OCI-LY7 (cell line): ENCODE measurements at regions not wholly inside any gene's neighbourhood (a gene's known extent, or its start where the extent isn't known, plus 50 kb on each side); places are given as distances from the start of the nearest gene placed in this dataset.

ENCODE experiments used
- BruUV-seq: library from RNA; stranded (reverse); fragments of 400-500 nt; replicated peaks from 2 replicates; lab custom pipeline; 2021; lab: Mats Ljungman, UMichigan
- CTCF ChIA-PET: fragments of 300-600 bp; sonication (Branson Sonifier 250); formaldehyde crosslinking; loops from one replicate; lab custom pipeline; 2022; ENCODE audit warnings: antibody characterized with exemption; ENCODE audit not compliant: unreplicated experiment; lab: Charles Lee
- POLR2A ChIA-PET: fragments of 300-600 bp; sonication (Branson Sonifier 250); formaldehyde crosslinking; loops from one replicate; lab custom pipeline; 2022; ENCODE audit warnings: antibody characterized with exemption; lab: Charles Lee
- DNase-seq: peaks from one replicate; pipeline ENCODE4 v3.0.0-alpha.2; 2015; ENCODE audit warnings: low spot score
- H2AFZ ChIP-seq: fragments of 200-600 bp; sonication (generic), shearing (Covaris generic); 2 replicates; pipeline ENCODE4 v1.6.1; 2014; ENCODE audit warnings: mild to moderate bottlenecking, antibody characterized with exemption, low read length, moderate library complexity
- H3K27ac ChIP-seq: fragments of 200-600 bp; sonication (generic); 2 replicates; pipeline ENCODE4 v1.5.1; 2014; ENCODE audit warnings: mixed run types, low read depth, mild to moderate bottlenecking, moderate library complexity, low read length, inconsistent platforms; ENCODE audit not compliant: poor library complexity, severe bottlenecking
- H3K36me3 ChIP-seq: fragments of 200-600 bp; sonication (generic); 2 replicates; pipeline ENCODE4 v1.6.1; 2014; ENCODE audit warnings: mild to moderate bottlenecking, antibody characterized with exemption, low read length, moderate library complexity, mixed read lengths; ENCODE audit not compliant: insufficient read depth
- H3K4me1 ChIP-seq: fragments of 200-600 bp; sonication (generic); 2 replicates; pipeline ENCODE4 v1.5.1; 2014; ENCODE audit warnings: mild to moderate bottlenecking, low read length; ENCODE audit not compliant: insufficient read depth, poor library complexity, severe bottlenecking
- H3K4me2 ChIP-seq: fragments of 200-600 bp; sonication (generic); 2 replicates; pipeline ENCODE4 v1.6.1; 2014; ENCODE audit warnings: mild to moderate bottlenecking, low read length
- H3K4me3 ChIP-seq: fragments of 200-600 bp; sonication (generic); 2 replicates; pipeline ENCODE4 v1.5.1; 2014; ENCODE audit warnings: mild to moderate bottlenecking, low read depth, low read length; ENCODE audit not compliant: poor library complexity, severe bottlenecking
- H3K79me2 ChIP-seq: fragments of 200-600 bp; sonication (generic); 2 replicates; pipeline ENCODE4 v1.6.1; 2016; ENCODE audit warnings: low read depth, mild to moderate bottlenecking, low read length, moderate library complexity, mixed read lengths; ENCODE audit not compliant: insufficient read depth
- H3K9me2 ChIP-seq: fragments of 200-600 bp; sonication (generic); 2 replicates; pipeline ENCODE4 v1.6.1; 2016; ENCODE audit warnings: mild to moderate bottlenecking, low read length, mixed read lengths; ENCODE audit not compliant: insufficient read depth
- H3K9me3 ChIP-seq: fragments of 200-600 bp; sonication (generic); 2 replicates; pipeline ENCODE4 v1.6.1; 2014; ENCODE audit warnings: mild to moderate bottlenecking, mixed run types, low read length, mixed read lengths
- H4K20me1 ChIP-seq: fragments of 200-600 bp; sonication (generic); 2 replicates; pipeline ENCODE4 v1.6.1; 2014; ENCODE audit warnings: mild to moderate bottlenecking, antibody characterized with exemption, low read length, moderate library complexity, mixed read lengths; ENCODE audit not compliant: insufficient read depth
- EZH2phosphoT487 ChIP-seq: fragments of 200-600 bp; sonication (generic); IDR thresholded peaks from 2 replicates; pipeline ENCODE4 v1.6.1; 2018; ENCODE audit warnings: low read depth, borderline replicate concordance, mild to moderate bottlenecking, mixed run types, antibody characterized with exemption, low read length, moderate library complexity, mixed read lengths
- intact Hi-C: fragments of 100-400 bp; cut with micrococcal nuclease; formaldehyde crosslinking; loops from one replicate; pipeline ENCODE4 v1.10.0; 2022; ENCODE audit not compliant: unreplicated experiment
- TF ChIP-seq, protein P1 (sequence below): fragments of 200-600 bp; sonication (generic); conservative IDR thresholded peaks from 2 replicates; pipeline ENCODE4 v1.5.1; 2014; ENCODE audit warnings: mild to moderate bottlenecking, antibody characterized with exemption, low read length, moderate library complexity, mixed read lengths

- no peak for TF ChIP-seq EZH2phosphoT487
- TF ChIP-seq, protein P1, sequence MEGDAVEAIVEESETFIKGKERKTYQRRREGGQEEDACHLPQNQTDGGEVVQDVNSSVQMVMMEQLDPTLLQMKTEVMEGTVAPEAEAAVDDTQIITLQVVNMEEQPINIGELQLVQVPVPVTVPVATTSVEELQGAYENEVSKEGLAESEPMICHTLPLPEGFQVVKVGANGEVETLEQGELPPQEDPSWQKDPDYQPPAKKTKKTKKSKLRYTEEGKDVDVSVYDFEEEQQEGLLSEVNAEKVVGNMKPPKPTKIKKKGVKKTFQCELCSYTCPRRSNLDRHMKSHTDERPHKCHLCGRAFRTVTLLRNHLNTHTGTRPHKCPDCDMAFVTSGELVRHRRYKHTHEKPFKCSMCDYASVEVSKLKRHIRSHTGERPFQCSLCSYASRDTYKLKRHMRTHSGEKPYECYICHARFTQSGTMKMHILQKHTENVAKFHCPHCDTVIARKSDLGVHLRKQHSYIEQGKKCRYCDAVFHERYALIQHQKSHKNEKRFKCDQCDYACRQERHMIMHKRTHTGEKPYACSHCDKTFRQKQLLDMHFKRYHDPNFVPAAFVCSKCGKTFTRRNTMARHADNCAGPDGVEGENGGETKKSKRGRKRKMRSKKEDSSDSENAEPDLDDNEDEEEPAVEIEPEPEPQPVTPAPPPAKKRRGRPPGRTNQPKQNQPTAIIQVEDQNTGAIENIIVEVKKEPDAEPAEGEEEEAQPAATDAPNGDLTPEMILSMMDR: no peak
- CTCF ChIA-PET: no interaction called here
Observed at GRCh38 chr10:3263747-3264146, 91.2 kb upstream of the PITRM1 start.

DNA sequence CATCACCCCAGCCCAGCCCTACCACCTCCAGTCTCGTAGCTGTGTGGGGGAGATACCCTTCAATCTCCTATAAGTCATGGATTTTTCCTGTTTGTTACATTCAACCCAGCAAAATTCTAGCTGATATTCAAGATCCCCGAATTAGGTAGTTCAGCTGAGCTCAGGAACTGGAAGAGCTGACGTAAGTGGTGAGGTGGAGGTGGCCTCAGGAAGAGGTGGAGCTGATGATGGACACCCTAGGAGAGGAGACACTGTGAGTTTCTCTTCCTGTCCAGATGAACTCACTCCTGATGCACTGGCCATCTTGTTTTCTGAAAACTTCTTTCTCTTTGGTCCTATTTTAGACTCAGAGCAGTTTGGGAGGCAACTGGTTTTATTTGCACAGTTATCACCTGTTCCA is 90.5 kb upstream of the PITRM1 start:
- Histone ChIP-seq H3K79me2 (no peaks in the 10 kb centered on the region), H4K20me1 (no peaks in the 10 kb centered on the region), H3K36me3 (no peaks in the 10 kb centered on the region), H3K4me3 (no peak overlapping the region), H3K4me1 (no peaks in the 10 kb centered on the region), H3K4me2 (no peak overlapping the region), H3K27ac (no peak overlapping the region), H3K9me3 (no peaks in the 10 kb centered on the region), H3K9me2 (no peaks in the 10 kb centered on the region), H2AFZ (no peak overlapping the region)
- ChIA-PET POLR2A (no interaction called here), CTCF (no interaction called here)
- TF ChIP-seq, protein P1: no peak
- TF ChIP-seq EZH2phosphoT487: no peak
- DNase-seq: no peak
- intact Hi-C loops: no loop called here
- BruUV-seq: no TSS peak

More at GRCh38 chr10:3263747-3264146, 91.2 kb upstream of the PITRM1 start:
- no peak for DNase-seq
- Histone ChIP-seq H3K4me1 (no peaks in the 10 kb centered on the region), H3K27ac (no peak overlapping the region), H3K9me2 (no peaks in the 10 kb centered on the region), H4K20me1 (no peaks in the 10 kb centered on the region), H3K4me3 (no peak overlapping the region), H3K36me3 (no peaks in the 10 kb centered on the region), H2AFZ (no peak overlapping the region), H3K4me2 (no peak overlapping the region), H3K9me3 (no peaks in the 10 kb centered on the region), H3K79me2 (no peaks in the 10 kb centered on the region)
- BruUV-seq: no TSS peak
- POLR2A ChIA-PET: no interaction called here
- intact Hi-C loops: no loop called here

DNA sequence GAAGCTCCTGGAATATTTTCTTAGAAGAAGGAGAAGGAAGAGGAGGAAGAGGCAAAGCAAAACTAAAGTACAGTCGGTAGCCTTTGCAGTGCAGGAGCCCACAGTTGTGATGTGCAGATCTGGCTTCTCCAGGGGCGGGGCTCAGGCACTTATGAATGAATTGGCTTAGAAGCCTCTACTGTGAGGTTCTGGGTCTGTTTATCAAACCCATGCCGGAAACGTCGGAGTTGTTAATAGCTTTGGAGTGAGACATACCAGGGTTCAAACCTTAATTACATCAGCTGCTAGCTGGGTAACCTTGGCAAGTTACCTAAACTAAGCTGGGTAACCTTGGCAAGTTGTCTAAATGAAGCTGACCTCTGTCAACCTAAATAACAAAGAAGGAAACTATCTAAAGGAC is 89.3 kb upstream of the PITRM1 start:
- intact Hi-C loops: no loop called here
- no peaks in the 10 kb centered on the region for H3K36me3 ChIP-seq
- no peak overlapping the region for H3K27ac ChIP-seq
- no peak overlapping the region for H3K4me3 ChIP-seq
- H3K4me2 ChIP-seq: no peak overlapping the region
- no TSS peak for BruUV-seq
- CTCF ChIA-PET: no interaction called here
- H2AFZ ChIP-seq: no peak overlapping the region
- H4K20me1 ChIP-seq: no peaks in the 10 kb centered on the region
- no peaks in the 10 kb centered on the region for H3K79me2 ChIP-seq
- no peaks in the 10 kb centered on the region for H3K9me3 ChIP-seq
- TF ChIP-seq EZH2phosphoT487: no peak
- TF ChIP-seq, protein P1: no peak
- POLR2A ChIA-PET: interaction anchor here (0.6 kb wide), 1 partner anchor 822 kb away, joined by 3 read pairs; no protein-coding TSS in a partner anchor
- no peaks in the 10 kb centered on the region for H3K4me1 ChIP-seq
- DNase-seq: no peak
- no peaks in the 10 kb centered on the region for H3K9me2 ChIP-seq
